GM19438 (cell line): ENCODE measurements at regions not wholly inside any gene's neighbourhood (a gene's known extent, or its start where the extent isn't known, plus 50 kb on each side); places are given as distances from the start of the nearest gene placed in this dataset.
"Not testable (repeated sequence)": the region's sequence is repeated elsewhere in the genome, so short reads cannot be mapped to it uniquely, and the experiment has no call there.

Source experiments
- ATAC-seq: cut with Tn5 transposase; IDR thresholded peaks from one replicate; pipeline ENCODE4 v1.9.1; 2021; ENCODE audit warnings: low read depth; ENCODE audit not compliant: unreplicated experiment

DNA sequence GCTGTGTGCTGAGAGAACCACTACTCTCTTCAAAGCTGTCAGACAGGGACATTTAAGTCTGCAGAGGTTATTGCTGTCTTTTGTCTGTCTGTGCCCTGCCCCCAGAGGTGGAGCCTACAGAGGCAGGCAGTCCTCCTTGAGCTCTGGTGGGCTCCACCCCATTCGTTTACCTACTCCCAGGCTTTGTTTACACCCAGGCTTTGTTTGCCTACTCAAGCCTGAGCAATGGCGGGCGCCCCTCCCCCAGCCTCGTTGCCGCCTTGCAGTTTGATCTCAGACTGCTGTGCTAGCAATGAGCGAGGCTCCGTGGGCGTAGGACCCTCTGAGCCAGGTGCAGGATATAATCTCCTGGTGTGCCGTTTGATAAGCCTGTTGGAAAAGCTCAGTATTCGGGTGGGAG lies 386.8 kb upstream of the ZMIZ1 start:
- ATAC-seq: not testable (repeated sequence)

GRCh38 chr10:78684947-78685346 lies 383.8 kb upstream of the ZMIZ1 start:
- no peak for ATAC-seq

DNA sequence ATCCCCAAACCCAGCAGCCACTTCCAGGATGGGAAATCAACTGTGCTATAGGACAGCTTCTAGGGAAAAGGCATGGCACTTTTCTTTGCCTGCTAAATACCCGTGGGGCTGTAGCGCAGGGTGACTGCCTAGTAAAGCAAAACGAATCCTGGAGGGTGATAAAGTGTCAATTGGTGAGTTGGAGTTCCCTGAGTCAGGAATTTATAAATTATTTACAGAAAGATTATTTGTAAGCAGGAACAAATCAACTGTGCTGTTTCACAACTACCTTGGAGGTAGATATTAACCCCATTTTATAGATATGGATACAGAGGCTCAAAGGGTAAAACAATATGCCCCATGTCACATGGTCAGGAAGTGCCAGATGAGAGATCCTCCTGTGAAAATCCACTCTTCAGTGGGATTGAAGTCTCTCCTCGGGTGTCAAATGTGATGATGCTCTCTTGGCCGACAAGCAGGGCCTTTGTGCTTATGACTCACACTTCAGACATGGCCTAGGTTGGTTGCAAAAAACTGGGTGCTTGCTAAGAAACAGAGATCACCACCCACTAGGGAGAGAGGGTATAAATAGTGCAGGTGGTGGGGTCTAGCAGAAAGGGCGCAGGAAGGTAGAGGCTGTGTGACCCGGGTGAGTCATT lies 383.2 kb upstream of the ZMIZ1 start:
- no peak for ATAC-seq

DNA sequence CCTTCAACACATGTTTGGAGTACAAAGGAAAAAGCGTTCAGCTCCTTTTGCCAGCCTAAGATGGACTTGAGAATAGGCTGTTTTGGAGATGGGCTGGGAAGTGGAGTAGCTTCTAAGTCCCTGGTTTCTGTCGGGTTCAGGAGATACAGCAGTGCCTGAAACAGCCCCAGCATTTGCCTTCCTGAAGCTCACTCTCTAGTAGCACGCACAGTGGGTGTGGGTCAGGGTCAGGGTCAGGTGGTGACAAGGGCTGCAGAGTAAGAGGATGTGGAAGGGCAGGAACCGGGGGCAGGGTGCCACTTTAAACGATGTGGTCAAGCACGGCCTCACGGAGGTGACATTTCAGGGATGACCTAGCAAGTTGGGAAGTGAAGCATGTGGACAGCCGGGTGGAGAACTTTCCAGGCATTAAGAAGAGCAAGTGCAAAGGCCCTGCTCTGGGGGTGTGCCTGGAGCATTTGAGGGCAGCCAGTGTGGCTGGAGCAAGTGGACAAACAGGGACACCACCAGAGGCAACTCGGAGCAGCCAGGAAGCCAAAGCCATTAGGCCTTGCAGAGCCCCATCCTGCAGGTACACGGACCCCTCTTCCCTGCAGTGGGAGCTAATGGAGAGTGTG lies 382.2 kb upstream of the ZMIZ1 start:
- ATAC-seq: no peak

DNA sequence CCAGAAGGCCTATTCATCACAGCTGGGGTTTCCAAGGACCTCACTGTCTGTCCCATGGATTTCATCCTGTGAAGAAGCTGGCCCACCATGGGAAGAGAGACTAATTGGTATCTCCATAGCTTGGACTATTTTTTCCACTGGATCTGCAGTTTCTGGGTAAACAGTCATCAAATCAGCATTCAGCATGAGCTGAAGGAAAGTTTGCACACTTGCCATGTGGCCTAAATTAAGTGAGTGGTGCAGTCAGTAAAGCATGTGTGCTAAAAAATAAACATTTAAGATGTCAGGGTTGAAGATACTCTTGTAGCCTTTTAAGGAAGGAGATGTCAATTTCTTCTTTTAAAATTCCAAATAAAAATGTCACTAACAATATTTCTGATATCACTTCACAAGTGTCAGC lies 381.1 kb upstream of the ZMIZ1 start:
- no peak for ATAC-seq

DNA sequence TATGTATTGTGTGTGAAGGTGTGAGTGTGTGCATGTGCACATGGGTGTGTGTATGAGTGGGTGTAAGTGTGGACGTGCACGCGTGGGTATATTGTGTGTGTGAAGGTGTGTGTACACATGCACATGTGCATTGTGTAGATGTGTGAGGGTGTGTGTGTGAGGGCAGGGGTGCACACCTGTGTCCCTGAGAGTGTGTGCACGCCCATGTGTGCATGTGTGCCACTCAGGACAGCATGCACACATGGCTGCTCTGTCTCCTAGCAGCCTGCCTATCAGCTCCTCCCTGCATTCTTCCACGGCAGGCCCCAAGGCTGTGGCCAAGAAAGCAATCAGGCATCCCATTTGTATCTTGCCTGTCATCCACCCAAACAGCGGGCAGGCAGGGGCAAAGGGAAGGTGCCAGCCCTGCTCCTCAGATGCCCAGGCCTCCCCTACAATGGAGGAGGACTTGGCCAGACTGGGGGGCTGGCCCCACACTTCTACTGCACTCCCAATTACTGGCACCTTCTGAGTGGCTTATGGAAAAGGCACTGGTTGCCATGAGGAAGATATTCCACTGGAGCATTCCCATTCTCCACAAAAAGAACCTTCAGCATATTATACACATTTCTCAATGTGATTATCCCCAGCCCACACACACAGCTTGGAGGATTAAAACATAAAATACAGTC lies 380.4 kb upstream of the ZMIZ1 start:
- no peak for ATAC-seq

- no peak for ATAC-seq
Measured at GRCh38 chr10:78688901-78689583, 379.7 kb upstream of the ZMIZ1 start.

DNA sequence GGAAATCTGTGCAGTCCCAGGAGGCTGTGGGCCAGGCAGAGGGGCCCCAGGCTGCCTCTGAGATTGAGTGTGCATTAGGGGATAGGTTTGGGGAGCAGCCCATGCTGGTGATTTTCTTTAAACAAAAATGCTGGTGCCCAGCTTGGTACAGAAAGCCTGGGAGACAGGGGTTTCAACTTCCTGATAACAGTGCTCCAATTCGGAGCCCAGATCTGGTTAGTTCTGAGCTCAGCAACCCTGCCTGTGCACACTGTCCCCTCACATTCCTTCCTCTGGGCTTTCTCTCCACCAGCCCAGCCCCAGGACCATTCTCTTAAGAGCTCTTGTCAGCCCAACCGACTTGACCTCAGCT lies 379.2 kb upstream of the ZMIZ1 start:
- no peak for ATAC-seq

DNA sequence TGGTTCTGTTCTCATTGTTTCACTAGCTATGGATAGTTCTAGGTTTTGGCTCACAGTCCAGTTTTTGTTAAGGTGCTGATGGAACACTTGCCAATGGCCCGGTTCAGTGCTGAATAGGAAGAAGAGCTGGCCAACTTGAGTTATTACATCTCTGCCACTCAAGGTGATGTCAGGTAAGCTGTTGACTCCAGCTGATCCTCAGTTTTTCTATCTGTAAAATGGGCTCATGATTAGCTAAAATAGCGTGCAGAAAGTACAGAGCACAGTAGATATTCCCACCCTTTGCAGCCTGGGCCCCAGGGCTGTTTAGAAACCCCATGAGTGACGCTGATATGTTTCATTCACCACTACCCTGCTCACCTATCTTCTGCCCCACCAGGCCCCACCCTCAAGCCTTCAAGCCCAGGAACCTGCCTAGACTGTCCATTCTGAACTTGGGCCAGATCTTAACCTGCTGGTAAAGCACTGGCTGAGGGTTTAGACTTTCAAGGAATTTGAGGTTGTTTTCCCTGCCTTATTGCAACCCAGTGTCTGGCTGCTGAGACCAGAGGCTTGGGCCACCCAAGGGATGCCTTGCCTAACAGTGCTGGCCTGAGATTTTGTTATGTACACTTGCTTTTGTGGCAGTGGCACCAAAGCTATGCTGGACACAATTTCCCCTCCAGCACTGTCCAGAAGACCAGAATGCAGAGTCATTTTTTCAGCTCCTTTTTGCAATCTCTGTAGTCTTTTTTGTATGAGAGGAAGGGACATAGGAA lies 378.2 kb upstream of the ZMIZ1 start:
- no peak for ATAC-seq

DNA sequence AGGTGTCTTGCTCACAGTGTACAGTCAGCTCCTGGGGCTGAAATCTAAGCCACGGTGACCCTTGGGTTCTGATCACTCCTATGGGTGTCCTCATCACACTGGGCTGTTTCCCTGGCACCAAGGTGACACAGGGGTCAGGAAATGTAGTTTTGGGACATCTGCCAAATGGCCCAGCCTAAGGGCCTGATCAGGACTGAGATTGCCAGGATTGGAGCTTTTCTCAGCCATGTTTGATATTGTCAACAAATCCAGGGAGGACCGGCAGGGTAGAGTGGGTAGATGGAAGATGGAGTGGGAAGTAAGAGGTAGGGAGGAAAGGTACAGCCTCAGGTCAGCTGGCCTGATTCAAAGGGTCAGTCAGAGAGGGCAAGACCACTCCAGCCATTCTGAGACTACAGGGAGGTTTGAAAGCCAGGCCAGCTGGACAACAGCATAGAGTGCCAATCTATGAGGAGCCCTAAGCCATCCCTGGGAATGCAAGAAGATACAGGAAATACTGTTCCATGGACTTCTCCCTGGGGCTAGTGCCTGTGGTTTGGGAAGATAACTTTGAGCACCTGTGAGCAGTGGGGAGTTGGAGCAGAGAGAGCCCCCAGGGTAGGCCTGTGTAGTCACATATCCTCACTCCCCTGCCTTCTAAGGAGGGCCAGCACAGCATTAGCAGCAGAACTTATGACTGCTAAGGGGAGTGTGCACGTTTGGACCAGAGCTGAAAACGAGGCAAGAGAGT lies 377.3 kb upstream of the ZMIZ1 start:
- no peak for ATAC-seq

DNA sequence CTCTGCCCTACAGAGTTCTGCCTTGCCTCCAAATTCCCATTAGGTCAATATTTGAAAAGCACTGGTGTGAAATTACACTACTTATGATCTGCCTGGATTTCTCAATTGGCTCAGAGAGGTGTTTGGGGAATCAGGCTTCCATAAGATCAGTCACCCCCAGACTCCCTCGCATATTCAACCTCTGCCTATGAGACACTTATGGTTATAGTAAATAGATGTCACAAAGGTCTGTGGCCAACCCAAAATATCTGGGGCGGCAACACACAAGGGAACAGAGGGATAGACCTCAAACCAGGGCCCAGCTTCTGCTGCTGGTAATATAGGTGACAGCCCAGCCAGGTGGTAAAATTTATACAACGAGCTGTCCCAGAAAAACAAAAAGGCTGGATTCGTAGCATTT lies 376.7 kb upstream of the ZMIZ1 start:
- ATAC-seq: no peak

DNA sequence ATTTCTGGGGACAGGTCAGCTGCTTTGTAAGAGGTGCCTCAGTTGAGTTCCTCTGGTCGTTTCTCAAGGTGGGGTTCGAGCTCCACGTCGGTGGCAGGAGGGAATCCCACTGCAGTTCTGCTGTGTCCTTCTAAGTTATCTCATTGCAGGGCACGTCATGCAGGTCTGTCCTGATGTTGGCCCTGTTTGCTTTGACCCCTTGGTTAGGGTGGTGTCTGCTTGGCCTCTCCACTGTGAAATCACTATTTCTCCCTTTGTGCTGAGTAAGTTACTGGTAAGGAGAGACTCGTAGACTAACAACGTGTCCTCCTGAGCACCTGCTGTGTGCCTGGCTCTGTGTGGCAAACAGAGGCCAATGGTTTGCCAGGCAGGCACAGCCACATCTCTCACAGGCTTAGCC lies 372.9 kb upstream of the ZMIZ1 start:
- ATAC-seq: no peak

DNA sequence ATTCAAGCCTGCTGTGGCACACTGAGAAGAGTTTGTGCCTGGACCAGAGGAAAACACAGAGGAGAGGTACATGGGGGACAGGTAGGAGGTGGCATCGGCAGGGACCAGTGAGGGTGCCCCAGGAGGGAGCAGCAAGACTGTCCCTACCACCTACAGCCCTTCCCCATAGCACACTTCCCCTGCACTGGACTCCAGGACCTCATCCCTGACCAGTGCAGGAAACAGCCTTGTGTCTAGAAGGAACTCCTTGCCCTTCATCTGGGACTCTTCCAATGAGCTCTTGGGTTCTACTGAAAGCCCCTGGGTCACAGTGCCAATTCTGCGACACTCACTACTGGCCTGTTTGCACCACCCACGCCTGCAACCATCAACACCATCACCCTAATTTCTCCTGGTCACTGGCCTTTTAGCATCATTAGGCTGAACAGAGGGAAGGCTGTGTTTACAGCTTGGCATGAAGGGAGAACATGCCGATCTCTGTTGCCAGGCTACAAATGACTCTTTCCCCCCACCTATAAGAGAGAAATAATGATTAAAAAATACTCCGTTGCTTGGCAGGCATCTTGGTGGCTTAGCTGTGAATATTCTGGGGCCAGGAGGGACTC lies 371.9 kb upstream of the ZMIZ1 start:
- no peak for ATAC-seq

GRCh38 chr10:78699971-78700370 lies 368.8 kb upstream of the ZMIZ1 start:
- no peak for ATAC-seq

GRCh38 chr10:78700413-78700812 lies 368.4 kb upstream of the ZMIZ1 start:
- no peak for ATAC-seq

GRCh38 chr10:78700816-78701520 lies 367.8 kb upstream of the ZMIZ1 start:
- ATAC-seq: no peak

DNA sequence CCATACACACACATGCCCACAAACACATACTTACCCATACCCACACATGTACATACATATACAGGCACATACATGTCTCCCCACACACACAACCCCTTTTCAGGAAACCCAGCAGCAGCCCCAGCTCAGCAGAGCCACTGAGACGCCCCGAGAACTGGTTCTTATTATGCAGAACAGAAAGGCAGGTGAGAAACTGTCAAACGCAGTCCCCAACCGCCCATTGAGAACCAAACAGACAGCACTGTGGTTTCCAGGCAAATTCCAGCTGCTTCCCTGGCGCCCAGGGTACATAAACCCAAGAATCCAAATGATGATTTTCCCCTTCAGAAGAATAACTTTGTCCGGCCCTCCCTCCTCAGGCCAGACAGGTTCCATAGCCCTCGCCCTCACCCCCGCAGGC lies 366.6 kb upstream of the ZMIZ1 start:
- ATAC-seq: no peak

- ATAC-seq: no peak
Measured at GRCh38 chr10:78702876-78703275, 365.9 kb upstream of the ZMIZ1 start.

DNA sequence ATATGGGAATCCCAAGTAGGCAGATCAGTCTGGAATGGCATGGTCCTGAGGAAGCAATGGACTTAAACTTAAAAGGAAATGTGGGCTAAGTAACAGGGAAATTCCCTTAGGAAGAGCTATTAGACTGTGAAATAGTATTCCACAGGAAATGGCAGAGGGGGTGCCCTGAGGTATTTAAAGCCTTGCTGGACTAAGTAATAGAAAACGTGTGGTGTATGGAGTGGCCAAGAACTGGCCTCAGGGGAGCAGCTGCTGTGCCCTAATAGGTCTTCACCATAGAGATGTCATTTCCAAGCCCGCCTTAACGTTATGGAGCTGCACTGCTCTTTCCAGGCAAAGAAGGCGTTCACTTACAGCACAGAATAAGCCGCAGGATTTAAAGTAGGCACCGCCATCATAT lies 365.2 kb upstream of the ZMIZ1 start:
- no peak for ATAC-seq
